GM19328 (cell line): ENCODE measurements at regions not wholly inside any gene's neighbourhood (a gene's known extent, or its start where the extent isn't known, plus 50 kb on each side); places are given as distances from the start of the nearest gene placed in this dataset.

Experiments
- ATAC-seq: cut with Tn5 transposase; IDR thresholded peaks from one replicate; pipeline ENCODE4 v1.9.1; 2021; ENCODE audit warnings: mild to moderate bottlenecking, moderate library complexity; ENCODE audit not compliant: unreplicated experiment

DNA sequence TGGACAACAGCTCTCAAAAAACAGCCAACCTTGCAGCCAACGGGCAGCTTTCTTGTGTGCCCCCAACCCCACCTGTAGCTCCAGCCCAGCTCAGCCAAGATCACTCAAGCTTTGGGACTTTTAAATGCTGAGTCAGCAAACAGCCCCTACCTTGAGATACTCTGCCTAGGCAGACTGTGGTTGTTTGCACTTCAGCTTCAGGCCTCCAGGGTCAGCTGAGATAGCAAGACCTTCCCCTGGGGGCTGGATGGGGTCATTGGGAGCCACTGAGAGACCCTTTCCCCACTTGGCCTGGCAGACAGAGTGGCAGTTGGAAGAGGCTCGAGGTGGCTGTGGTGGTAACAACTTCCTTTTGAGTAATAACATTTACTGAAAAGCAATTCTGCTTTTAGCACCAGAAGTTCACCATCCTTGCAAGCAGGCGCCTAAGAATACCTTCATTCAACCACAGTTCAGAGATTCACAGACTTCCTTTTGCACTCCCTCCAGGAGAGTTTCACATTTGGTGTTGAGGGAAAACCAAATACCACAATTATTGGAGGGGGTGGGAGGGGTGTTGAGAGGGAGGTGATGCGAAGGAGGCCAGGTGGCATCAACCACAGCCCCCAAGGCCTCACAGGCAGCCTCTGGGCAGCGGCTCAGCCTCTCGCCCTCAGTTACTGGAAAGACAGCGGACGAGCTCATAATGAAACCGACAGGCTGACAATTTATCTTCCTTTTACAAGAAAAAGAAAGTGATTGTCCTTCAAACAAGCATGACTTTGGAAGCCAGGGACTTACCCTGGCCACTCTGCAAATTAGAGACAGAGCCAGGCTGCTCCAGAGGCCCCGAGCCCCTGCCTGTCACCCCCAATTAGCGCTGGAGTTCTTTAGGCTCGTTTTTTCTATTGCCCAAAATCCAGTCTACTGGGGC, 148.1 kb downstream of the CEBPB start:
- ATAC-seq = peak; percentile 61

GRCh38 chr20:50339466-50339901, 148.9 kb downstream of the CEBPB start:
- no peak for ATAC-seq

DNA sequence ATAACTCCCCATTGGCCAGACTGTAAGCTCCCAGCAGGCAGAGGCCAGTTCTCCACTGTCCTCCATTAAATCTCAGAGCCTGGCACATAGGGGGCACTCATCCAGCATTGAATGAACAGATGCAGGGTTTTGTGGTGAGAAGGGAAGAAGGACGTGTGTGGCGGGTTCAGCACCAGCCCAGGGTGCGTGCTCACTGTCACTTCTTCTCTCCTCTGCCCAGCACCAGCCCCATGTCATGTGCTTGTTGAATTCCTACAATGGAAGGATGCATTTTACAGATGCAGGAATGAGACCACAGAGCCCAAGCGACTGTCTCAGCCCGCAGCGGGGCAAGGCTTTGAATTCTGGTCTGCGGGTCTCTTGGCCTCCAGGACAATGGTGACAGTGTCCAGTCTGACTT, 149.9 kb downstream of the CEBPB start:
- no peak for ATAC-seq

DNA sequence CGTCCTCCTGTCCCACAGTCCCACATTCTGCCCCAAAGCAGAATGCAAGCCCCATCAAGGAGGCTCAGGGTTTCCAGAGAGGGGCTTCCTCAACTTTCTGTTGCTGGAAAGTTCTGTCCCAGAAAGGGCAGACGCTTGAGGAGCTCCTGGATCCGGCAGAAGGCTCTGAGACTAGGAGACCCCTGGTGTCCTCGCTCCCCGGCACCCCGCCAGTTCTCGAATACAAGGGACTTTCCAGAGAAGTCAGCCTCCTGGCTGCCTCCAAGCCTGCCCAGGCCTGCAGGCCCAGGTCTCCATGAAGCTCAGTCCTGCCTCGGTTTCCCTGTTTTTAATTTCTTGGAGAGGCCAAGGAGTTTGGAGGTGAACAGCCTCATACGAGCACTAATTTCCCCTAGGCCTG, 150.4 kb downstream of the CEBPB start:
- ATAC-seq = no peak

- no peak for ATAC-seq
These were observed 151.4 kb downstream of the CEBPB start for GRCh38 chr20:50341880-50342637.

DNA sequence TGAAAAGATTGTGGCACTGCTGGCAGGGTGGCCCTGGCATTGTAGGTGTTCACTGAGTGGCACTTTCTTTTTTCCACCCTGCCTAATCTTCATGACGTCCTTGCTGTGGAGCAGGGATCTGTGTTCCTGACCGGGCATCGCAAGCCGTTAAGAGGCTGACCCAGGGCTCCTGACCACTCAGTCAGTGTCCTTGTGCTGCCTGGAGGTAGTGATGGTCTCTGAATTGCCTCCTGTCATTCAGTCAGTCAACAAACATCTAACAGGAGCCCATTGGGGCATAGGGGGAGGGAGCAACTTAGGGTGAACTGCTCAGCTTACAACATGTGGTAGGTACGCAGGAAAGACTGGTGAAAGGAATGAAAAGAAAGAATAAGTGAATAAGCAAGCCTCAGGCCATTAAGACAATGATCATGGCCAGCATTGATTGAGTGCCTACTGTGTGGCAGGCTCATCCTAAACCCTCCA, 152.0 kb downstream of the CEBPB start:
- ATAC-seq = no peak

DNA sequence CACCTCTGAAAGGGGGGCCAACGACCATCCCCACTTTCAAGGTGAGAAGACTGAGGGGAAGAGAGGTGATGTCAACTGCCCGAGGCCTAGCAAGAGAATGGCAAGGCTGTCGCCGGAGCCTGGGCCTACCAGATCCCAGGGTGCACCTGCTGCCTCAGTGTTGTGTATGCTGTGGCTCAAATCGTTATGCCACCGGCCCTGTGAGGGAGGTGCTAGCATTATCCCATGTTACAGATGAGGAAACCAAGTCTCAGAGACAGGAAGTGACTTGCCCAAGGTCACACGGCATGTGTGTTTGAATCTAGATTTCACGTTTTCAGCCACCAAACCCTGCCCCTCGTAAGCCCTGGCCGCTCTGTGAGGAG, 152.5 kb downstream of the CEBPB start:
- ATAC-seq = no peak

GRCh38 chr20:50343490-50344179, 153.0 kb downstream of the CEBPB start:
- no peak for ATAC-seq

DNA sequence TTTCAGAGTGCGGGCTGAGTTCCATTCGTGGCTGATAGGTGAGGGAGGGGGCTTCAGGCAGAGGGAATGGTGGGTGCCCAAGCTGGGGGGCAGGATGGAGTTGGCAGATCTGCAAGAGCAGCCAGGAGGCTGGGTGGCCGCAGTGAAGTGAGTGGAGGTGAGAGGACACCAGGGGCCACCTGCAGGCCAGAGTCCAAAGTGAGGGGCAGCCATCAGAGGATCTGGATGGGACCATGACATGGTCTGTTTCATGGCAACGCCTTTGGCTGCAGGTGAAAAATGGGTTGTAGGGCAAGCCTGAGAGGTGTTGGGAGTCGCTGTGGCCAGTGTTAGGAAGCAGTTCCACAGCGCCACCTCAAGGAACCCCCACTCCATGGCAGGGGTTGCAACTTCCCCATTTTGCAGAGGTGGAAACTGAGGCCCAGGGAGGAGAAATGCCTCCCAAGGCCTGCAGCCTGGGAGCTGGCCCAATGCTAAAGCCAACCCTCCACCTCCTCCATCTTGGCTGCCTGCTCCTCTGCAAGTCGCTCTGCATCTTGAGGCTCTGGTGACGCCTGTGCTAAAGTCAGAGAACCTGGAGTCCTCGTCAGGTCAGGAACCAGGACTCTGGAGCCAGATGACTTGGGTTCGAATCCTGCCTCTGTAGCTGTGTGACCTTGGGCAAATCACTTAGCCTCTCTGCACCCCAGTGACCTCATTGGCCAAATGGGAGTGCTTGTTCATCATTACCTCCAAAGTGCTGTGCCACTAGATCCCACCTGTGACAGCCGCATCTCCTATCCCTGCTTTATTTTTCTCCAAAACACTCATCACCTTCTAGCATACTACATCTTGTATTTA, 153.8 kb downstream of the CEBPB start:
- no peak for ATAC-seq

DNA sequence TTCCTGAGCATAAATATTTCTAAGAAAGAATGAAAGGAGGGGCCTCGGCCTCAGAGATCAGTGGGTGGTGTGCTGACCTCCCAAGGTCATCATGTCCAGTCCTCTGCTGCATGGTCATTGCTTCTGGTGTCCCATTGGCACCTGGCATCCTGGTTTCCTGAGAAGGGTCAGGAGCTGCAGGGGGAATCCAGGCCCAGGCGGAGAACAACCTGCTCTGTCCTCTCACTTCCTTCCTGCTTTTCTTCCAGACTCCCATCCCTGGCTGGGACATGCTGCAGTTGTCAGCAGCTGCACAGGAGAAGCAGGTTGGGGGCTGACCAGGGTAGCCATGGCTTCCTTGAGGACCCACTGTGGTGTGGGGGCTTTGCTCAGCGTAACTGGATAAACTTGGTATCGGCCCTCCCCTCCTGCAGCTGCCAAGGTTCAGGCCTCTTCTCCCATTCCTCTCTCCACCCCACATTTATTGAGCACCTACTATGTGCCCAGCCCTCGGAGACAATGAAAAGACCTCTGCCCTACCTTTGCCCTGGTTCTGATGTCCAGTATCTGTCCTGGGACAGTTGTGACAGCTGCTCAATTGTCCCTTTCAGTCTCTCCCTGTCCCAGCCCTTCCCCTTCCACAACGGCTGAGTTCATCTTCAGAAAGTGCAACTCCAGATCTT, 155.2 kb downstream of the CEBPB start:
- no peak for ATAC-seq

DNA sequence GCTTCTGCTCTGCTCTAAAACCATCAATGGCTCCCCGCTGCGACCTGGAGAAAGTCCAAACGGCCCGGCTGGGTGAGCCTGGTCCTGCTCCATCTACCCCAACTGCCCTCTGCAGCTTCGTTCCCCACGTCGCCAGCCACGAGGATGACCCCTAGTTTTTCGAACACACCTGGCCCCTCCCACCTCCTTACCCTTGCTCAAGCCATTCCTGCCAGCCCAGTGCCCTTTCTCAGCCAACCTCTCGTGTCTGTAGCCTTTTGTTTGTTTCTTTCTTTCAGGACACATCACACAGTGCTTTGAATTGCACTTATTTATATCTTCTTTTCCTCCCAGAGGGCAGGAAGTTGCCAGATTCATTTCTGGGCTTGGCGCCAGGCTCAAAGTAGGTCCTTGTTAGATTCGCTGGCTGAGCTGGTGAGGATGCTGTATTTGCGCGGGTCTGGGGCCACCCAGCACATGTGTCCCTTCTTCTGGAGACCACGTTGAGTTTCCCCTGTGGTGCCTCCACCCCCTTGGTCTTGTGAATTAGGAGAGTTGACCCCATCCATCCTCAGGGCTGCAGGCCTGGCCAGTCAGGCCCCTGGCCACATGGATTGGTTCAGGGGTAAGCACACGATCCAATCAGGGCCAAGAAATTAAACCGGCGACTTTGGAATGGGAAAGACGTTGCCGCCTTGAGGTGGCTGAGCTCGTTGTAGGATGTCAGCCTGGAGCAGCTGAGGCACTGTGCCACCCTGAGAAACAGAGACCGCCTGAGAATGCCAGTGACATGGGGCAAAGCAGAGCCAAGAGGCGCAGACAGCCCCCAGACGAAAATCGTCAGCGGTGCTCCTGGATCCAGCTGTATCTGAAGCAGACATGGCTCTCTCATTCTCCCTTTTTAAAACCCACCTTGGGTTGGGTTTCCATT, 156.0 kb downstream of the CEBPB start:
- no peak for ATAC-seq

DNA sequence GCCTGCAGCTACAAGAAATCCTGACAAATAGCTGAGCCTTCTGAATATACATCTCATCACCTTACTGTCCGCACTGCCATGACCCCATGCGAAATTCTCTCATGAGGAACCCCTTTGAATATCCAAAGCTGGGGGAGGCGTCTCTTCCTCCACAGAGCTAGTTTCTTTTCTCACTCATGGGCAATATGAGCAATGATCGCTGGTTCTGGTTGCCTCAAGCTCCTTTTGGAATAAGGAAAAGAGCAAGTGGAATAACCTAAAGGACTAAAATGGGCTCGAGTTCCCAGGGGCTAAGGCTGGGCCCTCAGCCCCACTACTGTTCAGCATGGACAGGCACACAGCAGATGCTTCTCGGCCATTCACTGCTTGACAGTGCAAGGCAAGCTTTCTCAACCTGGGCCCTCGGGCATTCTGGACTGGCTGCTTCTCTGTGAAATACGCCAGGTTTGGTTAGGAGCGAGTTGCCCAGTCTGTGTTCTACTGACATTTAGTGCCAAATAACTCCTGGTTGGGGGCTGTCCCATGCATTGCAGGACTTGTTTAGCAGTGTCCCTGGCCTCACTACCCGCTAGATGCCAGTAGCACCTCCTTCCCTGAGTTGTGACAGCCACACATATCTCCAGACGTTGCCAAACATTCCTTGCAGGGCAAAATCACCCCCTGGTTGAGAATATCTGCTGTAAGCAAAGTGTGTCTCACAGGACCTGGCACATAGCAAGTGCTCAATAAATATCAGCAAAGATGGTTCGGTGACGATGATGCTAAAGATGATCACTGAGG, 156.8 kb downstream of the CEBPB start:
- ATAC-seq = no peak

GRCh38 chr20:50348096-50348495, 157.5 kb downstream of the CEBPB start:
- no peak for ATAC-seq

GRCh38 chr20:50350510-50351249, 159.5 kb upstream of the PTPN1 start:
- ATAC-seq = no peak

GRCh38 chr20:50351541-50351940, 158.6 kb upstream of the PTPN1 start:
- no peak for ATAC-seq

DNA sequence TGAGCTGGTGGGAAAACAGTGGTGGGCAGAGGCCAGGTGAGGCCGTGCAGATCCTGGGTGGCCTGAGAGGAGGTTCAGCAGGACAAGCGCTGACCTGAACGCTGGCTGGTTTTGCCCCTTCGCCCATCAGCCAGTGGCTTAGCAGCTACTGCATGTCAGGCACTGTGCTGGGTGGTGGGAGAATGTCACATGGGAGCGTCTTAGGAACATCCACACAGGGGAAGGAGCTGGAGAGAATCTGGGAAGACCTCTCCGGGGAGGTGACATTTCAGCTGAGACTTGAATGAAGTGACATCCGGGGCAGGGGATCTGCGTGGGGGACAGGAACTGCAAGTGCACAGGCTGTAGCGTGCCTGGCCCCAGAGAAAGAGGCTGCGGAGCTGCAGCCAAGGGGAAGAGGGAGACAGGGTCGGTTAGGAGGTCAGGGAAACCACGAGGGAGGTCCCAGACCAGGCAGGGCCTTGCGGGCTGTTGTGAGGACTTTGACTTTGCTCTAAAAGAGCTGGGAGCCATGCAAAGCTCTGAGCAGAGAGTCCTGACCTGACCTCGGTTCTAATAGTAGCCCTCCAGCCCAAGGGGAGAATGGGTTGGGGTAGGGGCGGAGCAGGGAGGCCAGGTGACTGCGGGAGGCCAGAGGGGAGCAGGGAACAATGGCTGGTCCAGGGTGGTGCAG, 156.8 kb upstream of the PTPN1 start:
- ATAC-seq = no peak
